CD4-positive, alpha-beta T cell treated with Interleukin-6 at 100 ng/mL for 8 hours (primary cell): ENCODE measurements at regions not wholly inside any gene's neighbourhood (a gene's known extent, or its start where the extent isn't known, plus 50 kb on each side); places are given as distances from the start of the nearest gene placed in this dataset.
A peak's percentile ranks its signal among the peaks of the same experiment; 100 is the strongest.

Source experiments
- DNase-seq: peaks from one replicate; pipeline ENCODE4 v3.0.0-alpha.2; 2020; ENCODE audit warnings: mixed read lengths, low spot score

DNA sequence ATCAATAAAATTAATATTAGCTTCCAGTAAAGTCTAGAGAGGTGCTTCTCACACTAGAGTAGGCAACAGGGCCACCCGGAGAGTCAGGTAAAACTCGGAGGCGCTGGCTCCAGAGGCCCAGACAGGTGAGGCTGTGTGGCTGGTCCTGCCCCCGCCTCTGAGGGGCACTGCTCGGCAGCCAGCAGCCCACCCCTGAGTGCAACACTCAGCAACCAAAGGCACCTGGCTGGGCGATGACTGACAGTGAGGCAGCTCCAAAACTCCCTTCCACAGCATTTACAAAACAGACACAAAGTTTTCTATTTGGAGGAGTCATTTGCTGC, 138.8 kb upstream of the ID2 start:
- DNase-seq, result no peak

DNA sequence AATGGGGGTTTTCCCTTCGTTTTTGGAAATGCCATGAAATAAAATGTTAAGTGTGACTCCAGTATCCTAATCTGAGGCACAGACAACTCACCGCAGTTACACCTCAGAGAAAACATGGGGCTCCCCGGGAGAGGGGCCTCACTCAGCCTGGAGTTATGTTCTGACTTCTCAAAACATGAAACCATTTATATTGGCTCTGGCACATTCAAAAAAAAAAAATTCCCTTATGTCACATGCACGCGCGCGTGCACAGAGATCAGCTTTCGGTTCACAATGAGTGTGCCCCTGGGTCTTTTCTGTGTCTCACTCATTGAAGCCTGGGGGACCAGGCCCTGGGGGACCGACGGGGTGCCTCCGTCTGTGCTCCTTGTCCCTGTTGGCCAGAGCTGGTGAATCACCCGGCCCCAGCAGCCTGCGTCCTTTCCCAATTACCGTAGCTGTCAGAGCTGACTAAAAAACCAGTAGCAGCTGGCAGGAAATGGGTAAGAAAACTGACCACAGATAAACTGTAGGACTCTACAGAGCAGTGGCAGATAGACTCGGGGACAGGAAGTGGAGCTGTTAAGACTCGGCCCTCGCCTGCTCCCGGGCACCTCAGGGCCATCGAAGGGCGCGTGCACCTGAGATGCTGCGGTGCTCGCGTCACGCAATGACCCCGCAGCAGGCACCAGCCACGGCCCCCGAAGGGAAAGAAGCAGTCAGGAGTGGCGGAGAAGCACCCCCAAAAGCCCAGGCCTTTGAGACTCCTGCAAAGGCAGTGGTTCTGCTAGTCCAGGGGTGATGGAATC, 138.3 kb upstream of the ID2 start:
- DNase-seq, result peak; percentile 36

DNA sequence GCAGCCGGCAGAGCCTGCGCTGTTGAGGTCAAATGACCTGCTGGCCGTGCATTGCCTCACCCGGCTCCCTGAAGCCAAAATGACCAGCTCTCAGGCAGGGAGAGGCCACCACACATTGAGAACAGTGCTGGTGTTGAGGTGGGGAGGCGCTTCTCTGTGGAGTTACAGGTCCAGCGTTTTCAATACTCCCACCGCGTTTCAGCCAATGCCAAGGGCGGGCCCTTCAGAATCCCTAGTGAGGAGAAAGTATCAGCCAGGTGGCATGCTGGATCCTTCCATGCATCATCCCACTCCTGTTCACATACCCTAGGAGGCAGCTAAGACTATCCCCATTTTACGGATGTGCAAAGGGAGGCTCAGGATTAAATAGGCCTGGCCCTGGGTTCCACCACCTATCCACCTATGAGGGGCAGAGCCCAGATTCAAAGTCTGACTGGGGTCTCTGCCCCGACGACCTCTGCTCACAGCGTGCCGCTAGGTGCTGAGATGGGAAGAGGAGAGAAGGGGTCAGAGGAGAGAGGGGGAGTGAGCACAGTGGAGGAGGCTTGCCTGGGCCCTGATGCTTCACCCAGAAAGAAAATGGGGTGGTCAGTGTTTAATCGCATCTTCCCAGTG, 137.6 kb upstream of the ID2 start:
- no peak for DNase-seq

DNA sequence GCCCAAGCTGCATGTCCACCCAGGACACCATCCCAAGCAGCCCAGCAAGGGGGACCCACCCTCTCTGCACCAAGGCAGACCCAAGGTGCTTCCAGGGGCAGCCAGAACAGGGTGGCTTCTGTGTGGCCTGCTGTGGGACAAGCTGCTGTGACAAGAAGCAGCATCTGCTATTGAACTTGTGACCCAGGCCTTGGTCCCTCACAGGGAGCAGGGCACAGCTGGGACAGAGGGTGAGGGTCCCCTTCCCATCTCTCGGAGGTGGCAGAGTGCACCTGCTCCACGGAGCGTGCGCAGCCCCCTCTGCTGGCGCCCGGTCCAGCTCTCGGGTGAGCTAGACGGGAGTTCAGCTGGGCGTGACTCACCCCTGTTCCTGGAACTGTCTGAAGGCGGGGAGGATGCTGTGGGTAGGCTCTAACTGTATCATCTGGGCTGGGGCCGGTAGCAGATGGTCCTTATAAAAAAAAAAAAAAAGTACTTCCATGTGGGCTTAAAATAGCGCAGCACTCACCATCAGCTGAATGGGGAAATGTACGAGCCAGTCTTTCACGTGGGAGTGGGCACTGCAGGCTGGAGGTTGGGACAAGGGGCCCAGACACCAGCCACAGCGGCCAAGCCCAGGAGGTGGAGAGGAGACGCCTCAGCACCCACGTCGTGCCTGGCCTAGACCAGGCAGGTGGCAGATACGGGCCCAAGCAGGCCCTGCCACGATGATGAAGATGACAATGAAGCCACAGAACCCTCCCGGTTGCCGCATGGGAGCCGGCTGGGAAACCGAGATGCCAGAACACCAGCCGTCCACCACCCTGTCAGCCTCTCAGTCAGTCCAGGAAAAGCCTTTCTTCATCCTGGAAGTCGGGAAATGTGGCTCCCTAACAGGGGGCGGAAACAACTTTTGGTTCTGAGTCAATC, 136.8 kb upstream of the ID2 start:
- peak; percentile 85 for DNase-seq

DNA sequence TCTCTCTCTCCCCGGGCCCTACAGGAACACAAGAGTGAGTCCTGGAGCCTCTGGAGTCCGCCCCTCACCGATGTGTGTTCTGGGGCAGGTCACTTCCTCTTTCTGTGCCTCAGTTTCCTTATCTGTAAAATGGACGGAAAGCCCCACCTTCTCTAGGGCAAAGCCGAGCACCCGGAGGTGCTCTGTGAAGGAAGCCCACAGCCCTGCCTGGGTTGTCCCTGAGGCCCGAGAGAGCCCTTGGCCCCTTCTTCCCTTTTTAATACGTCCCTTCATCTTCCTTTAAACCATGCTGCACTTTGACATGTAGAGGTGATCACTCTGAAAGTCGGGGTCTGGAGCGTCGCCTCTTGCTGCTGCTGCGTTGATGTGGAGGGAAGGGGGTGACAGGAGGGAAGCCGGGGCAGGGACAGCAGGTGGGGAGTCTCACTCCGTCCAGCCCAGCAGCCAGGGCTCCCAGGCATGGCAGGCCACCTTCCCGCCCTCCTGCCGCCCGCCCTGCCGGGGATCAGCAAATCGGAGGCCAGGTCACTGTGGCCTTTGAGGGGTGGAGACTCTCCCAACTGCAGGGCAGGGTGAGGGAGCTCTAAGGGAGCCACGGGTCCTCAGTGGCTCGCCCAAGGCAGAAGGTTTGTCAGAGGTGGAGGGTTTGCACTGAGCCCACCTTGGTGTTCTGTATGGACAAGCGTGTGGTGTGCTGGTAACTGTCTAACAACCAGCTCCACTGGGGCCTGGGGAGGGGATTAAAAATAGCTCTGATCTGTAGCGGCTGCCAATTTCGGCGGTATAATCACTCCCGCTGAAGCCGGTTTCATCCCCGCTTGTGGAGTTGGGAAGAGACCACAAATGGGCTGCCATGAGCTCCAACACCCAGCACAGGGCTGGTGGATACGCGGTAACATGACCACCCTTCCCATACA, 135.9 kb upstream of the ID2 start:
- DNase-seq, result no peak

DNA sequence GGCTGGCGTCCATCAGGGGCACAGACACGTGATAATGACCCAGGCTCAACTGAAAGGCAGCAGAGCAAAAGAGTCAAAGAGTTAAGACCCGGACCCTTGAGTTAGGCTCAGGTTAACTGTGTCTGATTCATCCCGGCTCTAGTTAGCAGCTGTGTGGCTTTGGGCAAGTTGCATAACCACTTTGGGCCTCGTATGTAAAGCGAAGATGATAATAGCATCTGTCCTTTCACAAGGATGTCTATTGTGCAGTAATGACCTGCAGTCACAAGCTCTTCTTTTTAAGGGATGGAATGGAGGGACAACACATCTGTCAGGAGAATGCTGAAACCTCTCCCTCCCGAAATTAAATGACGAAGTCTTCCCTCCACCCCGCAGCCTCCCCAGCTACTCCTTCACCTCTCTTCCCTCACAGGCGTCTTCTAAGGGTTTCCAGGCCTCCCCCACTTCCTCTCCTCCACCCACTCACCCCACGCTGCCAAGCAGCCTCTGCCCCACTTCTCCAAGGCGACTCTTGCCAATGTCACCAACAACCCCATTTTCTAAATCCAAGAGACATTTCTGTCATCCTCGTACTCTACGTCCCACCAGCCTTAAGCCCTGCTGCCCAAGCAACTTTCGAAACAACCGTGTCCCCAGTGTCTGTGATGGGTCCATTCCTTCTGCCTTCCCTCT, 135.1 kb upstream of the ID2 start:
- DNase-seq, result no peak

DNA sequence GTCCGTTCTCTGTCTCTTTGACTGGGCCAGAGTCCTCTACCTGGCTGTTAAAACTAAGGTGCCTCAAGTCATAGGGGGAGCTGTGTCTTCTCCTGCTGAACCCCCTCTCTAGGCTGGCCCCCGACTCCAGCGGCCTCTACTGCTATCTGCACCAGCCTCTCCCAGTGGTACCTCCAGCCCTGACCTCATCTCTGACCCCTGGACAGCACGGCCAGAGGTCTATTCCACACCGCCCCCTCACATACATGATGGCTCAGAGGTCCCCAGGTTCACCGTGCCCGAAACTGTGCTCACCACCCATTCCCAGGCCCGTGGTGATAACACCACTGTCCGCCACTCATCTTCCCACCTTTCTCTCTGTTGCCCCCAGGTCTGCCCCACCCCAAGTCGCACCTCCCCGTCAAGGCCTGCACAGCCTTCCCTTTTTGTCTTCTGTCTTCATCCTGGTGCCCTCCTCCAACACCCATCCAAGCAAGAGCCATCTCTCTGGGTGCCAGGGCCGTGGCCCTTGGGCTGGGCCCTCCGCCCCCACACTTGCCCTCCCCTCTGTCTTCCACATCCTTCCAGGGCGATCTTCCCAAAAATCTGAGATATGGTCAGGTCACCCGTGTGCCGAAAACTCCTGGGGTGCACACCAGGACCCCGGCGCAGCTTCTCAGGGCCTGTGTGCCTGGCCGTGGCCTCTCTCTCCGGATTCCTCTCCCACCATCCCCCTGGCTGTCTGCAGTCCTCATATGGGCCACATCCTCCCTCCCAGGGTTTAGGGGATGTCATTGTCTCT, 134.4 kb upstream of the ID2 start:
- no peak for DNase-seq

DNA sequence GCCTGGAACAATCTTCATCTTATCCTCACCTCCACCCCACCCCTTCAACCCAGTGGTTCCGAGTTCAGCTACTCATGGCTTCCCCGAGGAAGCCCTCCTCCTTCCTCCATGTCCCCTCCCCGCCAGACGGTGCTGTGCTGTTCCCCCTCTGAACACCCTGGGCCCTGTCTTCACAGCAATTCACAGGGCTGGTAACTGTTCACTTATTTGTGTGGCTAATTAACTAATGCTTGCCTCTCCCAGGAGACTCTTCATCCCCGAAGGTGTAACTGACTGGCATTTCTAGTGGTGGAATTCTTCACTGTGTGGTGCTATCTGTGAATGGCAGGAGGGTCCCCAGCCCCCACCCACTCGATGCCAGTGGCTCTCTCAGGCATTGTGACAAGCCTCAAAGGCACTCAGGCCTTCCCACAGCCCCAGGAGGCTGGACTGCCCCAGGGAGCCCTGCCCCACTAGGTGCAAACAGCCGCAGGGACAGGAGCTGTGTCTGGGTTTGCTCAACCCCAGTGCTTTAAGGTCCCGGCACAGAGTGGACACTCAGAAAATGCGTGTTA, 133.7 kb upstream of the ID2 start:
- DNase-seq, result no peak

DNA sequence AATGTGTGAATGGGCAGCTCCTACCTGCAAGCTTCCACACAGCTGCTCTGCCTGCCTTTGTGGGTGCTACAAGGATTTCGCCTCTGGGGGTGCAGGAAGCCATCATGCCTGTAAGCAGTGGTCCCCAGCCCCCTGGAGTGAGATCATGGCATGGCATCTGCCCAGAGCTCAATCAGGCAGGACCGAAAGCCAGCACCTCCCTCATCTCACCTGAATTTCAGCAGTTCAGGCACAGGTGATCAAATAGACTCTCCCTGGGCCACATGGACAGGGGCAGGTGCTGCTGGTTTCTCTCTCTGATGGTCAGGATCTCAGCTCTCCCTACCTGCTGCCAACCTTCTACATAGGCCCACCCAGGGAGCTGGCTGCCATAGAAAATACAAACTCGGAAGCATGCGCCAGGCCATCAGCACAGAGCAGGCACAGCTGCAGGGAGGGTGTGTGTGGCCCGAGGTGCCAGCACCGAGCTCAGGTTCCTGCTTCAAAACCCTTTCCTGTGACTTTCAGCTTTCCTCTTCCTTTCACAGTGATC, 133.2 kb upstream of the ID2 start:
- DNase-seq, result no peak

DNA sequence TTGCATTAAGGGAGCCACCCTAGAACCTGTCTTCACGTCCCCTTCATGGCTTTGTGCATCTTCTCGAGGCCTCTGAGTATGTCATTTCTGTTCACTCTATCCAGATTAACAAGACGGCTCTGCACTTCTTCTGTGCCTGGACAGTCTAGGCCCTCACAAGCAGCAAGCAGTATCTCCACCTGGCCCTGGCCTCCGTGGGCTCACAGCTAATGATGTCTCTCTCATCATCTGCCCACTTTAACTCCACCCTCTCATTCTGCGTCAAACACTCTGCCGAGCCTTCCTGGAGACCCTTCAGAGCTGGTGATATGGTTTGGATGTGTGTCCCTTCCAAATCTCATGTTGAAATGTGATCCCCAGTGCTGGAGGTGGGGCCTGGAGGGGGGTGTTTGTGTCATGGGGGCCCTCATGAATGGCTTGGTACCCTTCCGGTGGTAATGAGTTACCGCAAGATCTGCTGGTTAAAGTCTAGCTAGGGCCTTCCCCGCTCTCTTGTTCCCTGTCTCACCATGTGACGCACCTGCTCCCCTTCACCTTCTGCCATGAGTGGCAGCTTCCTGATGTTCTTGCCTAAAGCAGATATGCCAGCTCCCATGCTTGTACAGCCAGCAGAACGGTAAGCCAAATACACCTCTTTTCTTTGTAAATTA, 132.5 kb upstream of the ID2 start:
- DNase-seq, result no peak

DNA sequence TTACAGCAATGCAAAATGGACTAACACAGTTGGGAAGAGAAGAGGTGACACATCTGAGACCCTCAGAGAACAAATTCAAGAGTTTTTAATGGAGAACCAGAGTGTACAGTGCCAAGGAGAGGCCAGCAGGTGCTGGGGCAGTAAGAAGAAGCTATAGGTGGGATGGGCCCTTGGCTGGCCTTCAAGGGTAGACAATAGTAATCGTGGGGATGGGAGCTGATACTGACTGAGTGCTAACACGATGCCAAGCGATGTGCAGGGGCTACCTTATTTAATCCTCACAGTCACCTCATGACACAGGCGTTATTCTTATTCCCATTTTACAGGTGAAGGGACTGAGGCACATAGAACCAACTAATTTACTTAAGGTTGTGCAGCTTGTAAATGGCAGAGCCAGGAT, 131.9 kb upstream of the ID2 start:
- no peak for DNase-seq

DNA sequence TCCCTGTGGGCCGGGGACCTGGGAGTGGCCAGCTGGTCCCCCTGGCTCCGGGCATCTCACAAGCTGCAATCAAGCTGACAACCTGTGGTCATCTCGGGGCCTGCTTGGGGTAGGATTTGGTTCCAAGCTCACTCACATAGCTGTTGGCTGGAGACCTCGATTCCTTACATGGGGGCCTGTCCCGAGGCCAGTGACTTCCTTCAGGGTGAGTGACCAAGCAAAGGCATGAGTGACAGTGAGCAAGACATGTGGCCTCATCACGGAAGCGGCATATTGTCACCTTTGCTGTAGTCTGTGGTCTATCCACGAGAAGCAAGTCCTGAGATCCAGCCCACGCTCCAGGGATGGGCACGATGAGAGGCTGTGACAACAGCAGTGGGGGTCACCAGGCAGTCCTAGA, 131.4 kb upstream of the ID2 start:
- no peak for DNase-seq

DNA sequence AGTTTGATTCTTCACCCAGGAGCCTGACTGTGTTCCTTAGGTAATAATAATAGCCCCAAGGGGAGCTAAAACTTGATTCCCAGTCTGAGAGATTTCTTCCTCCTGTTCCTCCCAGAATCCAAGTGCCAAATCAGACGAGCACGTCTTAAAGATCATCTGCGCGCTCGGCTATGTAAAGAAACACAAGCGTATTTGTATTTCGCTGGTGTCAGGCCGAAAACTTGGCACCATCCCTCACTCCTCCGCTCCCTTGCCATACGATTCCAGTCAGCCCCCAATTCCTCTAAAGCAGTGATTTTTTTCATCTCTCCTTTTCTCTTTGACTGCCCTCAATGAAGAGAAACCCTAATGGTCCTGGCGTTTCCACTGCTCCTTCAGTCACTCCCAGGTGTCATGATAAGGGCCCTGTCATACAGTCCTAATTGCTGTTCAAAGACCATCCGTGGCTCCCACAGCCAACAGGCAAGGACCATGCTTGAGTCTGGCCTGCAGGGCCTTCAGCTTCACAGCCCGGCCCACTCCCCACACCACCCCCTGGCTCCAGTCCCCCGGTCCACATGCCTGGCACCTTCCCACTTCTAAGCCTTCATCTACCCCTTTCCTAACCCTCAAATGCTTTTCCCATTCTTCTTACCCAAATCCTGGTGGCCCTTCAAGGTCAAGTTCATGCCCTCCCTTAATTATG, 130.8 kb upstream of the ID2 start:
- DNase-seq, result no peak

DNA sequence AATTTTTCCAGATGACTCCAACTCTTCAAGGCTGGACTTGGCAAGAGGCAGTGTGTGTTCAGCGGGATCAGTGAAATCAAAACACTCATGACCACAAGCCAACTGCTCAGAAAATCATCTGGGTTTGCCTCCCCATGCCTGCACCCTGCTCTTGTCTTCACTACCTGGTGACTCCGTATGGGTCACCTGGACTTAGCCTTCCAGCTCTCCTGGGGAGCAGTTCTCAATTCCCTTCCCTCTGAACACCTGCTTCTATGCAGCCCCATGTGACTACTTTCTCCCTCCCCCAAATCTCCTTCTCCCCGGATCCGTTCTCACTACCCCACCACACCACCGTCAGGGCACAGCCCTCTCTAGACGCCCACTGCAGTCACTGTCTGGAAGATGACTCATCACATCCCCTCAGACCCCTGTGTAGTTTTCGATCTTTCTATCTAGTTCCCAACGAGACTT, 130.2 kb upstream of the ID2 start:
- DNase-seq, result no peak

DNA sequence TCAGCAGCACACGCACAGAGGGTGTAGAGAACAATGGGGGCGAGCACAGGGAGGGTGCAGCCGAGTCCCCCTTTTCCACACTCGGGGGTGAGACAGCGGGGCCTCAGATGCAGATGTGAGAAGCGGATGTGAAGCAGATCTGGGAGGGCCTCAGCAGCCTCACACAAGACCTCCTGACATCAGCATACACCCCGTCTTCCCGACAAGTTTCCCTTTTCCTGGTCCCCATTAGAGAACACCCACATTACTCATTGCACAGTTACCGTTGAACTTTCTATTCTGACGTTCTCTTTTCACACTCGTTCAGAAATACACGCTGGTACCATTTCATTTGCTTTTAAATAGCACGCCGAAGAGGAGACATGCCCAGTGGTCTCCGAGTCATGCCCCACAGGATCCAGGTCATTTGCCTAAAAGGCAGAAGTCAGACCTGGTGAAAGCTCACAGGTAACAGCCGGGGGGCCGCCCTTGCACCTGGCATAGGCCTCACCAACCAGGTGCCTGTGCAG, 129.5 kb upstream of the ID2 start:
- no peak for DNase-seq

DNA sequence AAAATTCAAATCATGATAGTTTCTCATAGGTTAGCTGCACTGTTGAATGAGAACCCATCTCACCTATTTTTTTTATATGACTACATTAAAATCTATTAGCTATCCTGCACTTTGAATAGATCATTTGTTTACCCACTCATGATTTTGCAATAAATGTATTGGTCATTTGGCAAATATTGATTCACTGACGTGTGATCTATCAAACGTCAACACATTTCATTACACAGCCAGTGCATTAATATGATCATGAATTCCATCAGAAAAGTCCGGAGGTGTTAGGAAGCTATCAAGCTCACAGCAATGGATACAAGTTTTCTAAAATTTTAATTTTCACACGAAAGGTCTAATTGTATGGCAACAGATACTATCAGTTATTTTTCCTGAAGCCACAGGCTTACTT, 128.2 kb upstream of the ID2 start:
- no peak for DNase-seq

DNA sequence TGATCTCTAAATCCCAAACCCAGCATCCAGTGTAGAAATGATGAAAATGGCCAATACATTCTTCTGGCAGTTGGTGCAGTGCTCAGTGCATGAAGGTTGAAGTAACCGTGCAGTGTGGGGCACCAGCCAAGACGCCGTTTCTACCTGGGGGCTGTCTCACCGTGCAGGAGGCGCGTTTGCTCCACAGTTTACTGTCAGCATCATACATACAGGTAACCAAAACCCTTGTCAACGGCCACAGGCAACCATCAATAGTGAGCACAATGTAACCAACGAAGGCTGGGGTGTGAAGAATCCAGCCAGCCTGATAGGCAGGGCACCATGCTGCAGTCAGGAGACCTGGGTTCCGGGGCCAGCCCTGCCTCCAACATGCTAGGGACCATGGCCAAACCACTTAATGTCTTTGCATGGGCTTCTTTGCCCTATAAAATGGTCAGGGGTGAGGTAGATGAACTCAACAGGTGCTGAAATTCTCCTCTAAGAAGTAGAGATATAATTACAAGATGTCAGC, 127.5 kb upstream of the ID2 start:
- no peak for DNase-seq

DNA sequence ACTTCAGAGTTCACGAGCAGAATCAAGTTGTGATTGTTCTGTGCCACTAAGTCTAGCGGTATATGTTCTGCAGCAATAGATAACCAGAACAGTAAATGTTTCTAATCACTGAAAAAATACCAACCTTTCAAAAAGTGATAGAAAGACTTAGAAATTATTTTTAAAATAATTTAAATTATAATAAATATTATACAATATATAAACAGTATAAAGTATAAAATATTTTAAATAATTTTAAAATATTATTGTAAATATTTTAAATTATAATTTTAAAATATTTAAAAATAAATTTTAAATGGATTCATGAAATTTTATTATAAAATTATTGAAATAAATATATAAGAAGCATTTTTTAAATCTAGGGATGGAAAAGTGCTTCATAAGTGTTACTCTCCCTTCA, 126.3 kb upstream of the ID2 start:
- no peak for DNase-seq
